ENCODE measurements at regions not wholly inside any gene's neighbourhood (a gene's known extent, or its start where the extent isn't known, plus 50 kb on each side); places are given as distances from the start of the nearest gene placed in this dataset.
"Not testable (repeated sequence)": the region's sequence is repeated elsewhere in the genome, so short reads cannot be mapped to it uniquely, and the experiment has no call there.

DNA sequence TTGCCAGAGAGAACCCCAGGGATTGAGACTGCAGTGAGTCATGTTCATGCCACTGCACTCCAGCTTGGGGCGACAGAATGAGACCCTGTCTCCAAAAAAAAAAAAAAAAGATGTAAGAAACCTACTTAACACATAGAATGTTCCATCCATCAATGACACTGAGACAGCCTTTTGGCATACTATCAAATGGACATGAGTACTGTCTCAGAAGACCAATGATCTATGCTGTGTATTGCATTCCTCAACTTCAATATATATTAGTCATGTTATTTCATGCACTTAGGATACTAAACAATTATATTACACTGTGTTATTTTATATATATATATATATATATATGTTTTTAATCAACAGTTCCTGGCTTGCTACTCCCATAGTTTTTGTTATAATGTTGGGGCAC lies 57.1 kb upstream of the ANKH start:
- no peak for DNase-seq

DNA sequence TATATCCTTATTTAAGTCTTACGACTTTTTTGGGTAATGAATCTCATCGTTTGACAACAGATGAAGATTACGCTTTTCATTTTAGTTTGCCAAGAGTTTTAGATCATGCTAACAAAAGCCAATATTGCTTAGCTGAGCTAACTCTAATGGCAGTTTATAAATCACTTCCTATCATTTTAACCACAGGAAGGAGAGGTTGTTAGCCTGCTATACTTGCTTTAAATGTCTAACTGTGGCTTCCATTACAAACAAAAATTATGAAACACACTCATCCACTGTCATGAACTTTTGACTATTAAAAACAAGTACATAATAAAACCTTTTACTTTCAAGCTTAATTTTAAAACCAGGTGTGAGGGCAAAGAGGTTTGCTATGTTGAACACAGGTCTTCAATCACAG lies 53.7 kb upstream of the ANKH start:
- DNase-seq: no peak

DNA sequence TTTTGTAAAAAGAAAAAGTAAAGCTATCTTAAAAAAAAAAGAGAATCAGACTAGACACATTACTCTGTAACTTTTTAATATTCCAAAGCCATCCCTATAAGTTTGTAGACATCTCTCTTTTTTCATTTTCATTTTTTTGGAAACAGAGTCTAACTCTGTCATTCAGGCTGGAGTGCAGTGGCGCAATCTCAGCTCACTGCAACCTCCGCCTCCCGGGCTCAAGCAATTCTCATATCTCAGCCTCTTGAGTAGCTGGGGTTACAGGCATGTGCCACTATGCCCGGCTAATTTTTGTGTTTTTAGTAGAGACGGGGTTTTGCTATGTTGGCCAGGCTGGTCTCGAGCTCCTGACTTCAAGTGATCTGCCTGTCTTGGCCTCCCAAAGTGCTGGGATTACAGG lies 51.4 kb upstream of the ANKH start:
- not testable (repeated sequence) for DNase-seq

DNA sequence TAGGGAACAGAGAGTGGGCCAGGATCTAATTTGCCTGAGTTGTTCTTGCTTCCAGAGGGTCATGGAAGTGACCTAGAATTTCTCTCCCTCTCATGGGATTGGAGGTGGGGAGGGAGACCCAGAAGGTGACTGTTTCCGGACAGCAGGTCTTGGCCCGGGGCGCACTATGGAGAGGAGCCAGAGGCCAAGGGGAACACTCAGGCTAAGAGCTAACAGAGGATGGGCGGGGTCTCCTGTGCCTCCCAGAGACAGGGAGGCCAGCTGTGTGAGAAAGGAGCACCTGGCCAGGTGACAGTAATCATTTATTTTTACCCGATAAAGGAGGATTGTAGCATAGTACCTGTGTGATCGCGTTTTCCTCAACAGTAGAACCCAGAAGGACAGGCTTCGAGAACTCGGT lies 50.9 kb upstream of the ANKH start:
- no peak for DNase-seq
